NCI-H69 (cell line): ENCODE measurements at regions not wholly inside any gene's neighbourhood (a gene's known extent, or its start where the extent isn't known, plus 50 kb on each side); places are given as distances from the start of the nearest gene placed in this dataset.
"Not testable (repeated sequence)": the region's sequence is repeated elsewhere in the genome, so short reads cannot be mapped to it uniquely, and the experiment has no call there.

Source experiments
- DNase-seq: peaks from one replicate; lab custom pipeline; 2025; lab: John Stamatoyannopoulos, UW

- DNase-seq, result no peak
These were observed 431.2 kb upstream of the SGCG start for GRCh38 chr13:22749626-22750025.

- DNase-seq, result peak; percentile 33
These were observed 423.2 kb upstream of the SGCG start for GRCh38 chr13:22757530-22758120.

- DNase-seq, result no peak
These were observed 422.5 kb upstream of the SGCG start for GRCh38 chr13:22758245-22758644.

- DNase-seq, result no peak
These were observed 419.1 kb upstream of the SGCG start for GRCh38 chr13:22761709-22762108.

GRCh38 chr13:22765547-22765946 is 415.2 kb upstream of the SGCG start:
- no peak for DNase-seq

- no peak for DNase-seq
These were observed 409.9 kb upstream of the SGCG start for GRCh38 chr13:22770891-22771290.

- no peak for DNase-seq
These were observed 407.3 kb upstream of the SGCG start for GRCh38 chr13:22773465-22773864.

GRCh38 chr13:22776394-22777186 is 404.2 kb upstream of the SGCG start:
- peak; percentile 1 for DNase-seq

- DNase-seq, result no peak
These were observed 403.6 kb upstream of the SGCG start for GRCh38 chr13:22777207-22777606.

GRCh38 chr13:22789027-22789593 is 391.7 kb upstream of the SGCG start:
- no peak for DNase-seq

GRCh38 chr13:22789916-22790315 is 390.9 kb upstream of the SGCG start:
- DNase-seq, result peak; percentile 2

GRCh38 chr13:22793598-22794134 is 387.1 kb upstream of the SGCG start:
- DNase-seq, result no peak

GRCh38 chr13:22800526-22801401 is 380.0 kb upstream of the SGCG start:
- peak; percentile 10 for DNase-seq

- peak; percentile 1 for DNase-seq
These were observed 379.3 kb upstream of the SGCG start for GRCh38 chr13:22801402-22802003.

- no peak for DNase-seq
These were observed 368.0 kb upstream of the SGCG start for GRCh38 chr13:22812793-22813192.

- DNase-seq, result not testable (repeated sequence)
These were observed 367.0 kb upstream of the SGCG start for GRCh38 chr13:22813531-22814377.

- DNase-seq, result not testable (repeated sequence)
These were observed 366.3 kb upstream of the SGCG start for GRCh38 chr13:22814433-22814832.

- no peak for DNase-seq
These were observed 359.2 kb upstream of the SGCG start for GRCh38 chr13:22821589-22821988.

GRCh38 chr13:22825186-22825585 is 355.6 kb upstream of the SGCG start:
- DNase-seq, result no peak

GRCh38 chr13:22828081-22828480 is 352.7 kb upstream of the SGCG start:
- no peak for DNase-seq

GRCh38 chr13:22836475-22836874 is 344.3 kb upstream of the SGCG start:
- no peak for DNase-seq
